ENCODE measurements at regions not wholly inside any gene's neighbourhood (a gene's known extent, or its start where the extent isn't known, plus 50 kb on each side); places are given as distances from the start of the nearest gene placed in this dataset.
"Not testable (repeated sequence)": the region's sequence is repeated elsewhere in the genome, so short reads cannot be mapped to it uniquely, and the experiment has no call there.

DNA sequence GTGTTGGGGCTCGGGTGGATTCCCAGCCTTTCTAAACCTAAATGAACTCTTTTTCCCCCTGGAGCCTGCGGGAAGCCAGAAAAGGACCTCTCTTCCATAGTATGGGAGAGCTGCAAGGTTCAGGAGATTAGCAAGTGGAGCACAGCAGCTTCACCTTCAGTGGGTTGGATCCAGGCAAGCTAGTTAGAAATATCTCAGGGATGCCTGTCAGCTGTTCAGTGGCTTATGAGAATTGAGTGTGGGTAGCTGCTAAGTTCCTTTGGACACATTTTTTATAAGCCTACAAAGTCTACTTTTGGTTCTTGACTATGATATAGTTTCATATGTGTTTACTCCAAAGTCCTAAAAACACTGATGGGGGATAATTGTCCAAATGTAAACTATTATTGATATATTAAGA is 642.1 kb downstream of the EPM2A start:
- peaks cover 11% of the 10 kb centered on the region for H3K9me3 Mint-ChIP-seq (ENCODE audit: insufficient read depth)
- CTCF ChIA-PET = no interaction called here
- intact Hi-C loops (cut with micrococcal nuclease) = no loop called here

GRCh38 chr6:145096846-145097245 is 638.5 kb downstream of the EPM2A start:
- ChIA-PET CTCF (interaction anchor here (0.6 kb wide), 1 partner anchor 36 kb away, joined by 3 read pairs; no protein-coding TSS in a partner anchor), POLR2A (no interaction called here)
- ATAC-seq (ENCODE audit: low read depth) = no peak
- H3K4me3 ChIP-seq (ENCODE audit: control extremely low read depth in 1 of 5, extremely low read depth in 1 of 5, insufficient read depth in 1 of 5, low read depth in 2 of 5, low read length in 4 of 5) = no peak overlapping the region
- H3K27me3 Mint-ChIP-seq = no peaks in the 10 kb centered on the region
- H3K4me1 ChIP-seq (ENCODE audit: control insufficient read depth in 2 of 2, insufficient read depth in 2 of 2, low read length in 2 of 2) = no peaks in the 10 kb centered on the region
- H4K20me1 ChIP-seq (ENCODE audit: control insufficient read depth, insufficient read depth, low read length, poor library complexity, severe bottlenecking) = no peaks in the 10 kb centered on the region
- H3K4me3 Mint-ChIP-seq = no peak overlapping the region
- H3K79me2 ChIP-seq (ENCODE audit: control insufficient read depth, insufficient read depth, low read length) = no peaks in the 10 kb centered on the region
- intact Hi-C loops (cut with micrococcal nuclease) = no loop called here
- no peak for DNase-seq
- H2AFZ ChIP-seq (ENCODE audit: insufficient read depth, low read depth, low read length, poor library complexity, severe bottlenecking) = no peak overlapping the region
- peaks cover 0 to 7% (median 3%) of the 10 kb centered on the region in 3 donors for H3K9me3 ChIP-seq (ENCODE audit: control extremely low read depth in 1 of 3, control insufficient read depth in 2 of 3, insufficient read depth in 1 of 3, low read length in 2 of 3)
- no peak for TF ChIP-seq CTCF (IDR thresholded peaks at IDR 0.05)
- no peak for TF ChIP-seq EZH2 (IDR thresholded peaks at IDR 0.05; ENCODE audit: borderline replicate concordance, insufficient read depth, low read depth, low read length, poor library complexity, severe bottlenecking)
- H3K27ac Mint-ChIP-seq = no peak overlapping the region
- H3K9ac ChIP-seq (ENCODE audit: low read length) = no peak overlapping the region
- 73% methylated on average over 1 of the region's 1 CpG for WGBS (ENCODE audit: insufficient coverage)
- H3K27ac ChIP-seq (ENCODE audit: low read length in 2 of 2) = no peak overlapping the region
- H3K9me3 Mint-ChIP-seq (ENCODE audit: insufficient read depth) = peaks cover 13% of the 10 kb centered on the region
- no peaks in the 10 kb centered on the region for H3K36me3 ChIP-seq (replicated peaks in 1 of 2; ENCODE audit: control extremely low read depth in 1 of 2, control insufficient read depth in 1 of 2, extremely low read depth in 1 of 2, insufficient read depth in 2 of 2, low read length in 1 of 2)
- no peak overlapping the region for H3K4me2 ChIP-seq (replicated peaks; ENCODE audit: low read depth, low read length, poor library complexity, severe bottlenecking)
- H3K4me1 Mint-ChIP-seq = no peaks in the 10 kb centered on the region
- no peaks in the 10 kb centered on the region for H3K27me3 ChIP-seq (replicated peaks in 1 of 4; ENCODE audit: control extremely low read depth in 1 of 4, control insufficient read depth in 3 of 4, insufficient read depth in 4 of 4, low read length in 3 of 4)

More for the DNA sequence above, 642.1 kb downstream of the EPM2A start:
- no peaks in the 10 kb centered on the region for H4K20me1 ChIP-seq (ENCODE audit: control insufficient read depth, insufficient read depth, low read length, poor library complexity, severe bottlenecking)
- no peak overlapping the region for H3K4me3 Mint-ChIP-seq
- no peak overlapping the region for H3K4me3 ChIP-seq (ENCODE audit: control extremely low read depth in 1 of 5, extremely low read depth in 1 of 5, insufficient read depth in 1 of 5, low read depth in 2 of 5, low read length in 4 of 5)
- ATAC-seq (ENCODE audit: low read depth) (no peak), DNase-seq (no peak)
- TF ChIP-seq CTCF (IDR thresholded peaks at IDR 0.05) = no peak
- no peak for TF ChIP-seq EZH2 (IDR thresholded peaks at IDR 0.05; ENCODE audit: borderline replicate concordance, insufficient read depth, low read depth, low read length, poor library complexity, severe bottlenecking)
- no peaks in the 10 kb centered on the region for H3K36me3 ChIP-seq (replicated peaks in 1 of 2; ENCODE audit: control extremely low read depth in 1 of 2, control insufficient read depth in 1 of 2, extremely low read depth in 1 of 2, insufficient read depth in 2 of 2, low read length in 1 of 2)
- no peaks in the 10 kb centered on the region for H3K4me1 Mint-ChIP-seq
- H2AFZ ChIP-seq (ENCODE audit: insufficient read depth, low read depth, low read length, poor library complexity, severe bottlenecking) = no peak overlapping the region
- H3K4me2 ChIP-seq (replicated peaks; ENCODE audit: low read depth, low read length, poor library complexity, severe bottlenecking) = no peak overlapping the region
- no peaks in the 10 kb centered on the region for H3K4me1 ChIP-seq (ENCODE audit: control insufficient read depth in 2 of 2, insufficient read depth in 2 of 2, low read length in 2 of 2)
- H3K27ac ChIP-seq (ENCODE audit: low read length in 2 of 2) = no peak overlapping the region
- peaks cover 5% of the 10 kb centered on the region for H3K27me3 Mint-ChIP-seq
- H3K27me3 ChIP-seq (replicated peaks in 1 of 4; ENCODE audit: control extremely low read depth in 1 of 4, control insufficient read depth in 3 of 4, insufficient read depth in 4 of 4, low read length in 3 of 4) = no peaks in the 10 kb centered on the region
- no peak overlapping the region for H3K27ac Mint-ChIP-seq
- H3K79me2 ChIP-seq (ENCODE audit: control insufficient read depth, insufficient read depth, low read length) = no peaks in the 10 kb centered on the region
- no CpG with 5 or more reads among the region's 2 CpGs for WGBS (ENCODE audit: insufficient coverage)
- POLR2A ChIA-PET = no interaction called here
- peaks cover 0 to 3% (median 0%) of the 10 kb centered on the region in 3 donors for H3K9me3 ChIP-seq (ENCODE audit: control extremely low read depth in 1 of 3, control insufficient read depth in 2 of 3, insufficient read depth in 1 of 3, low read length in 2 of 3)
- no peak overlapping the region for H3K9ac ChIP-seq (ENCODE audit: low read length)

- H2AFZ ChIP-seq (ENCODE audit: insufficient read depth, low read depth, low read length, poor library complexity, severe bottlenecking); ATAC-seq (ENCODE audit: low read depth); H3K27me3 ChIP-seq (replicated peaks in 1 of 4; ENCODE audit: control extremely low read depth in 1 of 4, control insufficient read depth in 3 of 4, insufficient read depth in 4 of 4, low read length in 3 of 4); H3K36me3 ChIP-seq (replicated peaks in 1 of 2; ENCODE audit: control extremely low read depth in 1 of 2, control insufficient read depth in 1 of 2, extremely low read depth in 1 of 2, insufficient read depth in 2 of 2, low read length in 1 of 2); H3K4me2 ChIP-seq (replicated peaks; ENCODE audit: low read depth, low read length, poor library complexity, severe bottlenecking); H3K27me3 Mint-ChIP-seq; H3K4me1 Mint-ChIP-seq; DNase-seq; H3K9ac ChIP-seq (ENCODE audit: low read length); H3K4me3 ChIP-seq (ENCODE audit: control extremely low read depth in 1 of 5, extremely low read depth in 1 of 5, insufficient read depth in 1 of 5, low read depth in 2 of 5, low read length in 4 of 5); H3K27ac Mint-ChIP-seq; H3K79me2 ChIP-seq (ENCODE audit: control insufficient read depth, insufficient read depth, low read length); CTCF ChIA-PET; H3K4me3 Mint-ChIP-seq; H3K27ac ChIP-seq (ENCODE audit: low read length in 2 of 2); H3K9me3 ChIP-seq (ENCODE audit: control extremely low read depth in 1 of 3, control insufficient read depth in 2 of 3, insufficient read depth in 1 of 3, low read length in 2 of 3); H3K4me1 ChIP-seq (ENCODE audit: control insufficient read depth in 2 of 2, insufficient read depth in 2 of 2, low read length in 2 of 2); intact Hi-C loops (cut with micrococcal nuclease); POLR2A ChIA-PET; H4K20me1 ChIP-seq (ENCODE audit: control insufficient read depth, insufficient read depth, low read length, poor library complexity, severe bottlenecking): not testable (repeated sequence)
- peaks cover 13% of the 10 kb centered on the region for H3K9me3 Mint-ChIP-seq (ENCODE audit: insufficient read depth)
- WGBS (ENCODE audit: insufficient coverage) = 56% methylated on average over 2 of the region's 6 CpGs
Measured at GRCh38 chr6:145098127-145098526, 637.2 kb downstream of the EPM2A start.
